ENCODE measurements at regions not wholly inside any gene's neighbourhood (a gene's known extent, or its start where the extent isn't known, plus 50 kb on each side); places are given as distances from the start of the nearest gene placed in this dataset.

GRCh38 chr11:42555190-42555589 is 756.6 kb upstream of the API5 start:
- no peaks in the 10 kb centered on the region for H3K4me1 ChIP-seq (ENCODE audit: control insufficient read depth, insufficient read depth, low read length)
- no peak overlapping the region for H3K27ac ChIP-seq (ENCODE audit: low read length)
- H3K4me3 ChIP-seq (ENCODE audit: low read length), result no peak overlapping the region
- no peaks in the 10 kb centered on the region for H3K36me3 ChIP-seq (ENCODE audit: control insufficient read depth, insufficient read depth, low read length)
- 20% methylated on average over 1 of the region's 2 CpGs for WGBS (ENCODE audit: insufficient coverage)
- H3K27me3 ChIP-seq (ENCODE audit: control insufficient read depth, insufficient read depth, low read length), result no peaks in the 10 kb centered on the region
- DNase-seq, result no peak
- H3K9me3 ChIP-seq (replicated peaks; ENCODE audit: control insufficient read depth, low read depth, low read length), result no peaks in the 10 kb centered on the region

GRCh38 chr11:42571131-42571877 is 740.5 kb upstream of the API5 start:
- H3K4me3 ChIP-seq (ENCODE audit: low read length), result no peak overlapping the region
- 93% methylated on average over 2 of the region's 12 CpGs for WGBS (ENCODE audit: insufficient coverage)
- H3K27me3 ChIP-seq (ENCODE audit: control insufficient read depth, insufficient read depth, low read length), result no peaks in the 10 kb centered on the region
- no peaks in the 10 kb centered on the region for H3K9me3 ChIP-seq (replicated peaks; ENCODE audit: control insufficient read depth, low read depth, low read length)
- H3K27ac ChIP-seq (ENCODE audit: low read length), result no peak overlapping the region
- no peak for DNase-seq
- no peaks in the 10 kb centered on the region for H3K36me3 ChIP-seq (ENCODE audit: control insufficient read depth, insufficient read depth, low read length)
- no peaks in the 10 kb centered on the region for H3K4me1 ChIP-seq (ENCODE audit: control insufficient read depth, insufficient read depth, low read length)

- Histone ChIP-seq H3K36me3 (ENCODE audit: control insufficient read depth, insufficient read depth, low read length) (no peaks in the 10 kb centered on the region), H3K4me3 (ENCODE audit: low read length) (no peak overlapping the region), H3K9me3 (replicated peaks; ENCODE audit: control insufficient read depth, low read depth, low read length) (no peaks in the 10 kb centered on the region), H3K27ac (ENCODE audit: low read length) (no peak overlapping the region), H3K27me3 (ENCODE audit: control insufficient read depth, insufficient read depth, low read length) (no peaks in the 10 kb centered on the region), H3K4me1 (ENCODE audit: control insufficient read depth, insufficient read depth, low read length) (no peaks in the 10 kb centered on the region)
- WGBS (ENCODE audit: insufficient coverage), result no CpG with 5 or more reads among the region's 5 CpGs
- DNase-seq, result no peak
Measured at GRCh38 chr11:42571878-42572610, 739.8 kb upstream of the API5 start.

GRCh38 chr11:42576318-42576717 is 735.5 kb upstream of the API5 start:
- no peaks in the 10 kb centered on the region for H3K36me3 ChIP-seq (ENCODE audit: control insufficient read depth, insufficient read depth, low read length)
- no peaks in the 10 kb centered on the region for H3K9me3 ChIP-seq (replicated peaks; ENCODE audit: control insufficient read depth, low read depth, low read length)
- H3K4me1 ChIP-seq (ENCODE audit: control insufficient read depth, insufficient read depth, low read length), result no peaks in the 10 kb centered on the region
- no peaks in the 10 kb centered on the region for H3K27me3 ChIP-seq (ENCODE audit: control insufficient read depth, insufficient read depth, low read length)
- DNase-seq, result no peak
- H3K27ac ChIP-seq (ENCODE audit: low read length), result no peak overlapping the region
- 33% methylated on average over 1 of the region's 3 CpGs for WGBS (ENCODE audit: insufficient coverage)
- no peak overlapping the region for H3K4me3 ChIP-seq (ENCODE audit: low read length)

- H3K9me3 ChIP-seq (replicated peaks; ENCODE audit: control insufficient read depth, low read depth, low read length), result no peaks in the 10 kb centered on the region
- no peak overlapping the region for H3K4me3 ChIP-seq (ENCODE audit: low read length)
- no peaks in the 10 kb centered on the region for H3K27me3 ChIP-seq (ENCODE audit: control insufficient read depth, insufficient read depth, low read length)
- no peaks in the 10 kb centered on the region for H3K4me1 ChIP-seq (ENCODE audit: control insufficient read depth, insufficient read depth, low read length)
- peak; percentile 44 for DNase-seq
- H3K27ac ChIP-seq (ENCODE audit: low read length), result no peak overlapping the region
- WGBS (ENCODE audit: insufficient coverage), result 33% methylated on average over 1 of the region's 2 CpGs
- no peaks in the 10 kb centered on the region for H3K36me3 ChIP-seq (ENCODE audit: control insufficient read depth, insufficient read depth, low read length)
Measured at GRCh38 chr11:42589286-42589685, 722.5 kb upstream of the API5 start.

GRCh38 chr11:42591841-42592240 is 720.0 kb upstream of the API5 start:
- no peak for DNase-seq
- H3K27me3 ChIP-seq (ENCODE audit: control insufficient read depth, insufficient read depth, low read length), result no peaks in the 10 kb centered on the region
- WGBS (ENCODE audit: insufficient coverage), result no CpG with 5 or more reads among the region's 2 CpGs
- no peaks in the 10 kb centered on the region for H3K4me1 ChIP-seq (ENCODE audit: control insufficient read depth, insufficient read depth, low read length)
- H3K36me3 ChIP-seq (ENCODE audit: control insufficient read depth, insufficient read depth, low read length), result no peaks in the 10 kb centered on the region
- no peak overlapping the region for H3K4me3 ChIP-seq (ENCODE audit: low read length)
- no peaks in the 10 kb centered on the region for H3K9me3 ChIP-seq (replicated peaks; ENCODE audit: control insufficient read depth, low read depth, low read length)
- H3K27ac ChIP-seq (ENCODE audit: low read length), result no peak overlapping the region

- Histone ChIP-seq H3K4me1 (ENCODE audit: control insufficient read depth, insufficient read depth, low read length) (no peaks in the 10 kb centered on the region), H3K9me3 (replicated peaks; ENCODE audit: control insufficient read depth, low read depth, low read length) (no peaks in the 10 kb centered on the region), H3K27ac (ENCODE audit: low read length) (no peak overlapping the region), H3K27me3 (ENCODE audit: control insufficient read depth, insufficient read depth, low read length) (no peaks in the 10 kb centered on the region), H3K4me3 (ENCODE audit: low read length) (no peak overlapping the region), H3K36me3 (ENCODE audit: control insufficient read depth, insufficient read depth, low read length) (no peaks in the 10 kb centered on the region)
- 44% methylated on average over 2 of the region's 2 CpGs for WGBS (ENCODE audit: insufficient coverage)
- DNase-seq, result peak; percentile 47
Measured at GRCh38 chr11:42593441-42593840, 718.4 kb upstream of the API5 start.

- 28% methylated on average over 2 of the region's 2 CpGs for WGBS (ENCODE audit: insufficient coverage)
- no peaks in the 10 kb centered on the region for H3K27me3 ChIP-seq (ENCODE audit: control insufficient read depth, insufficient read depth, low read length)
- no peak for DNase-seq
Measured at GRCh38 chr11:42595876-42596275, 715.9 kb upstream of the API5 start.

GRCh38 chr11:42596576-42597145 is 715.1 kb upstream of the API5 start:
- H3K4me3 ChIP-seq (ENCODE audit: low read length), result no peak overlapping the region
- no peaks in the 10 kb centered on the region for H3K4me1 ChIP-seq (ENCODE audit: control insufficient read depth, insufficient read depth, low read length)
- H3K27ac ChIP-seq (ENCODE audit: low read length), result no peak overlapping the region
- WGBS (ENCODE audit: insufficient coverage), result no CpG with 5 or more reads among the region's 7 CpGs
- no peaks in the 10 kb centered on the region for H3K36me3 ChIP-seq (ENCODE audit: control insufficient read depth, insufficient read depth, low read length)
- no peaks in the 10 kb centered on the region for H3K9me3 ChIP-seq (replicated peaks; ENCODE audit: control insufficient read depth, low read depth, low read length)
- no peak for DNase-seq
- no peaks in the 10 kb centered on the region for H3K27me3 ChIP-seq (ENCODE audit: control insufficient read depth, insufficient read depth, low read length)

More at GRCh38 chr11:42595876-42596275, 715.9 kb upstream of the API5 start:
- Histone ChIP-seq H3K4me3 (ENCODE audit: low read length) (no peak overlapping the region), H3K4me1 (ENCODE audit: control insufficient read depth, insufficient read depth, low read length) (no peaks in the 10 kb centered on the region), H3K36me3 (ENCODE audit: control insufficient read depth, insufficient read depth, low read length) (no peaks in the 10 kb centered on the region), H3K9me3 (replicated peaks; ENCODE audit: control insufficient read depth, low read depth, low read length) (no peaks in the 10 kb centered on the region), H3K27ac (ENCODE audit: low read length) (no peak overlapping the region)

GRCh38 chr11:42598341-42598740 is 713.5 kb upstream of the API5 start:
- Histone ChIP-seq H3K4me1 (ENCODE audit: control insufficient read depth, insufficient read depth, low read length) (no peaks in the 10 kb centered on the region), H3K27me3 (ENCODE audit: control insufficient read depth, insufficient read depth, low read length) (no peaks in the 10 kb centered on the region), H3K9me3 (replicated peaks; ENCODE audit: control insufficient read depth, low read depth, low read length) (no peaks in the 10 kb centered on the region), H3K27ac (ENCODE audit: low read length) (no peak overlapping the region), H3K36me3 (ENCODE audit: control insufficient read depth, insufficient read depth, low read length) (no peaks in the 10 kb centered on the region), H3K4me3 (ENCODE audit: low read length) (no peak overlapping the region)
- no peak for DNase-seq
- 45% methylated on average over 2 of the region's 3 CpGs for WGBS (ENCODE audit: insufficient coverage)

Data from muscle of leg (tissue), 3 donors.